ENCODE measurements at regions not wholly inside any gene's neighbourhood (a gene's known extent, or its start where the extent isn't known, plus 50 kb on each side); places are given as distances from the start of the nearest gene placed in this dataset.

- ATAC-seq (ENCODE audit: insufficient number of reproducible peaks, low FRiP score, low read depth) (no peak), DNase-seq (ENCODE audit: low spot score) (no peak)
- Histone ChIP-seq H3K36me3 (no peaks in the 10 kb centered on the region), H3K4me1 (ENCODE audit: control insufficient read depth in 1 of 2, low read depth in 2 of 2) (no peaks in the 10 kb centered on the region), H3K4me3 (no peak overlapping the region), H3K27ac (no peak overlapping the region), H3K9me3 (no peaks in the 10 kb centered on the region), H3K27me3 (replicated peaks; ENCODE audit: insufficient read depth) (no peaks in the 10 kb centered on the region)
- TF ChIP-seq CTCF (IDR thresholded peaks at IDR 0.05): no peak
These were observed 141.5 kb upstream of the PCBD1 start for GRCh38 chr10:71029907-71030306.

- no peak overlapping the region for H3K4me3 ChIP-seq
- no peaks in the 10 kb centered on the region for H3K27me3 ChIP-seq (replicated peaks; ENCODE audit: insufficient read depth)
- no peaks in the 10 kb centered on the region for H3K9me3 ChIP-seq
- TF ChIP-seq CTCF (IDR thresholded peaks at IDR 0.05): no peak
- ATAC-seq (ENCODE audit: insufficient number of reproducible peaks, low FRiP score, low read depth) (no peak), DNase-seq (ENCODE audit: low spot score) (no peak)
- H3K4me1 ChIP-seq (ENCODE audit: control insufficient read depth in 1 of 2, low read depth in 2 of 2): no peaks in the 10 kb centered on the region
- H3K27ac ChIP-seq: no peak overlapping the region
- H3K36me3 ChIP-seq: no peaks in the 10 kb centered on the region
These were observed 142.7 kb upstream of the PCBD1 start for GRCh38 chr10:71031026-71031425.

GRCh38 chr10:71031603-71032002 lies 143.2 kb upstream of the PCBD1 start:
- Histone ChIP-seq H3K4me1 (ENCODE audit: control insufficient read depth in 1 of 2, low read depth in 2 of 2) (no peaks in the 10 kb centered on the region), H3K27me3 (replicated peaks; ENCODE audit: insufficient read depth) (no peaks in the 10 kb centered on the region), H3K4me3 (no peak overlapping the region), H3K9me3 (no peaks in the 10 kb centered on the region), H3K36me3 (no peaks in the 10 kb centered on the region), H3K27ac (no peak overlapping the region)
- no peak for DNase-seq (ENCODE audit: low spot score)
- ATAC-seq (ENCODE audit: insufficient number of reproducible peaks, low FRiP score, low read depth): no peak
- TF ChIP-seq CTCF (IDR thresholded peaks at IDR 0.05): no peak

GRCh38 chr10:71032887-71033286 lies 144.5 kb upstream of the PCBD1 start:
- Histone ChIP-seq H3K4me3 (no peak overlapping the region), H3K27ac (no peak overlapping the region), H3K27me3 (replicated peaks; ENCODE audit: insufficient read depth) (no peaks in the 10 kb centered on the region), H3K4me1 (ENCODE audit: control insufficient read depth in 1 of 2, low read depth in 2 of 2) (no peaks in the 10 kb centered on the region), H3K9me3 (no peaks in the 10 kb centered on the region), H3K36me3 (no peaks in the 10 kb centered on the region)
- ATAC-seq (ENCODE audit: insufficient number of reproducible peaks, low FRiP score, low read depth): no peak
- no peak for TF ChIP-seq CTCF (IDR thresholded peaks at IDR 0.05)
- no peak for DNase-seq (ENCODE audit: low spot score)

- no peak for ATAC-seq (ENCODE audit: insufficient number of reproducible peaks, low FRiP score, low read depth)
- TF ChIP-seq CTCF (IDR thresholded peaks at IDR 0.05): no peak
These were observed 145.1 kb upstream of the PCBD1 start for GRCh38 chr10:71033396-71033980.

More at GRCh38 chr10:71033396-71033980, 145.1 kb upstream of the PCBD1 start:
- no peaks in the 10 kb centered on the region for H3K4me1 ChIP-seq (ENCODE audit: control insufficient read depth in 1 of 2, low read depth in 2 of 2)
- H3K36me3 ChIP-seq: no peaks in the 10 kb centered on the region
- H3K27ac ChIP-seq: no peak overlapping the region
- no peak overlapping the region for H3K4me3 ChIP-seq
- no peaks in the 10 kb centered on the region for H3K9me3 ChIP-seq
- no peak for DNase-seq (ENCODE audit: low spot score)
- no peaks in the 10 kb centered on the region for H3K27me3 ChIP-seq (replicated peaks; ENCODE audit: insufficient read depth)

Data from thoracic aorta (tissue), 2 donors.